CD14-positive monocyte (primary cell): ENCODE measurements at regions not wholly inside any gene's neighbourhood (a gene's known extent, or its start where the extent isn't known, plus 50 kb on each side); places are given as distances from the start of the nearest gene placed in this dataset.

Experiments
- DNase-seq, 3 donors: peaks; one replicate each; pipeline ENCODE4 v3.0.0-alpha.2; 2011 to 2022
- H2AFZ ChIP-seq: 2 replicates; pipeline ENCODE4 v1.6.0; 2012; ENCODE audit warnings: mild to moderate bottlenecking, low read depth, low read length, inconsistent platforms; ENCODE audit not compliant: insufficient read depth, poor library complexity, severe bottlenecking
- H3K27ac ChIP-seq, 2 donors: 1 replicate in 1 of 2; 2 replicates in 1 of 2; pipeline ENCODE4 v1.5.1; 2012 to 2013; ENCODE audit warnings: low read length in 2 of 2, control low read depth in 1 of 2, inconsistent platforms in 1 of 2, low read depth in 1 of 2, mild to moderate bottlenecking in 1 of 2
- H3K27me3 ChIP-seq, 2 donors: one replicate each; pipeline versions ENCODE4 v1.6.0 to v1.6.1; 2011 to 2013; ENCODE audit warnings: low read length in 2 of 2; ENCODE audit not compliant: control insufficient read depth in 2 of 2, insufficient read depth in 2 of 2
- H3K36me3 ChIP-seq, 2 donors: replicated peaks in 1 of 2; 1 replicate in 1 of 2; 2 replicates in 1 of 2; pipeline versions ENCODE4 v1.5.1 to v1.6.1; 2012 to 2013; ENCODE audit warnings: low read length in 2 of 2, control low read depth in 1 of 2, inconsistent platforms in 1 of 2, mild to moderate bottlenecking in 1 of 2; ENCODE audit not compliant: insufficient read depth in 2 of 2, control insufficient read depth in 1 of 2
- H3K4me1 ChIP-seq, 2 donors: 1 replicate in 1 of 2; 2 replicates in 1 of 2; pipeline versions ENCODE4 v1.5.1 to v1.6.1; 2012 to 2013; ENCODE audit warnings: low read length in 2 of 2, control low read depth in 1 of 2, inconsistent platforms in 1 of 2, mild to moderate bottlenecking in 1 of 2, moderate library complexity in 1 of 2; ENCODE audit not compliant: insufficient read depth in 2 of 2, control insufficient read depth in 1 of 2
- H3K4me2 ChIP-seq: replicated peaks from 2 replicates; pipeline ENCODE3; 2012; ENCODE audit warnings: low read length, moderate library complexity, mild to moderate bottlenecking; ENCODE audit not compliant: poor library complexity, severe bottlenecking; ENCODE audit errors: extremely low read depth
- H3K4me3 ChIP-seq, 3 experiments: fragments of 200-600 bp in 1 of 3; sonication (generic) in 1 of 3; replicated peaks in 1 of 3; 1 replicate in 2 of 3; 2 replicates in 1 of 3; pipeline ENCODE4 v1.5.1; 2011 to 2013; ENCODE audit warnings: low read length in 3 of 3, mild to moderate bottlenecking in 3 of 3, control low read depth in 2 of 3, low read depth in 2 of 3, inconsistent platforms in 1 of 3, moderate library complexity in 1 of 3
- H3K79me2 ChIP-seq: 2 replicates; pipeline ENCODE4 v1.6.0; 2012; ENCODE audit warnings: mild to moderate bottlenecking, control low read depth, inconsistent platforms, low read length, moderate library complexity; ENCODE audit not compliant: insufficient read depth
- H3K9ac ChIP-seq: 2 replicates; pipeline ENCODE4 v1.6.0; 2017; ENCODE audit warnings: low read length, mild to moderate bottlenecking; ENCODE audit not compliant: insufficient read depth, poor library complexity, severe bottlenecking
- H3K9me3 ChIP-seq, 2 donors: replicated peaks in 1 of 2; 1 replicate in 1 of 2; 2 replicates in 1 of 2; pipeline versions ENCODE4 v1.5.1 to v1.6.1; 2012 to 2013; ENCODE audit warnings: low read length in 2 of 2, control low read depth in 1 of 2; ENCODE audit not compliant: control insufficient read depth in 1 of 2, insufficient read depth in 1 of 2
- H4K20me1 ChIP-seq: 2 replicates; pipeline ENCODE4 v1.6.0; 2012; ENCODE audit warnings: mild to moderate bottlenecking, low read length, control low read depth, moderate library complexity; ENCODE audit not compliant: insufficient read depth
- H3K27ac Mint-ChIP-seq, 7 donors: one replicate each; pipeline ENCODE4 v1.8.0; 2020; ENCODE audit warnings: mild to moderate bottlenecking in 7 of 7, mixed read lengths in 7 of 7, moderate library complexity in 6 of 7, inconsistent platforms in 2 of 7
- H3K27me3 Mint-ChIP-seq, 3 donors: one replicate each; pipeline ENCODE4 v1.8.0; 2021 to 2022; ENCODE audit warnings: low read depth in 3 of 3, mild to moderate bottlenecking in 3 of 3, mixed read lengths in 3 of 3, moderate library complexity in 3 of 3, inconsistent platforms in 1 of 3
- H3K36me3 Mint-ChIP-seq, 2 donors: one replicate each; pipeline ENCODE4 v1.8.0; 2020; ENCODE audit warnings: mixed read lengths in 2 of 2, inconsistent platforms in 1 of 2, mild to moderate bottlenecking in 1 of 2
- H3K4me1 Mint-ChIP-seq: one replicate; pipeline ENCODE4 v1.8.0; 2020; ENCODE audit warnings: mild to moderate bottlenecking, mixed read lengths
- H3K4me3 Mint-ChIP-seq, 2 donors: one replicate each; pipeline ENCODE4 v1.8.0; 2020; ENCODE audit warnings: mild to moderate bottlenecking in 2 of 2, mixed read lengths in 2 of 2, moderate library complexity in 1 of 2
- H3K9me3 Mint-ChIP-seq, 7 donors: one replicate each; pipeline ENCODE4 v1.8.0; 2020 to 2022; ENCODE audit warnings: mixed read lengths in 7 of 7, mild to moderate bottlenecking in 6 of 7, moderate library complexity in 6 of 7, inconsistent platforms in 2 of 7
- WGBS: methylation state at CpG from one replicate; pipeline ENCODE4 v1.1.5; 2013; ENCODE audit warnings: missing lambda C conversion rate; ENCODE audit not compliant: insufficient coverage; 5-methylcytosine and 5-hydroxymethylcytosine counted together
- intact Hi-C, 2 donors: fragments of 100-400 bp; cut with micrococcal nuclease; formaldehyde crosslinking; loops; one replicate each; pipeline versions ENCODE4 v1.15.0 to v1.15.1; 2023
- TF ChIP-seq, protein P1 (sequence below): fragments of 200-600 bp; IDR thresholded peaks from one replicate; pipeline ENCODE4 v1.8.0; 2022; ENCODE audit warnings: antibody characterized with exemption, mild to moderate bottlenecking

DNA sequence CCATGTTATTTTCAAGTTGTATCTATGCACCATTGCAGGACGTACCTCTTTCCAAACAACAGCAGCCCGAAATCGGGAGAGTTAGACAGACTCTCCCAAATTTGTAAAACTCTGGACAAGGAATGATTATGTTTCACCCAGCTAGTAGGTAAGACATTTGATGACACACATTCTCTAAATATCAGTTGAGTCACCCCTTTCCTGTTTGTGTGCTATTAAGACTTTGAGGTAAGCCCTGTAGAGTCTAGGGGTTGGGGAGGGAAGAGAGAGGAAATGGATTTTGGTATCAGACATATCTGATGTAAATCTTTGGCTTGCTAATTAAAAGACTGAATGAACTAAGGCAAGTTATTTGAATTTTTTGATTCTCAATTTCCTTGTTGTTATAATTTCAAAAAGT lies 999.0 kb downstream of the TUSC7 start:
- WGBS: no CpG with 5 or more reads among the region's 3 CpGs
- no peaks in the 10 kb centered on the region for H3K4me1 Mint-ChIP-seq

DNA sequence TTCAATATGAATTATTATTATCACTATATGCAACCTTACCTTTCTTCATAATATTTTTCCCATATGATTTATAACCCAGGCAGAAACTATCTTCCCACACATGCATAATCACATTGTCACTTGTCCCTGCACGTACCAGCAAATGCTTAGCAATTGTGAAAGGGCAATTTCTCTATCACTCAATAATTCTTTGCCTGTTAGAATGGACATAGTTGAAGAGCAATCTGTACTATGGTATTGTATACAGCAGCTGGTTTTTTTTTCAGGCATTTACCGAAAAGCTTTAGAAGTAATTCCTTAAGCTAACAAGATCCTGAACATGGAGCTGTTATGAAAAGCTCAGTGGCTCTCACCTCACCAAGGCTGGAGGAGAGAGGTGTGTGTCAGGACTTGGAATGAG lies 999.5 kb downstream of the TUSC7 start:
- no peak for DNase-seq
- Histone ChIP-seq H3K9ac (no peak overlapping the region), H3K27ac (no peak overlapping the region), H3K36me3 (no peaks in the 10 kb centered on the region), H3K27me3 (no peaks in the 10 kb centered on the region), H3K4me1 (no peaks in the 10 kb centered on the region), H4K20me1 (no peaks in the 10 kb centered on the region), H3K9me3 (no peaks in the 10 kb centered on the region), H2AFZ (no peak overlapping the region), H3K79me2 (no peaks in the 10 kb centered on the region), H3K4me2 (no peak overlapping the region), H3K4me3 (no peak overlapping the region)
- no peak overlapping the region for H3K27ac Mint-ChIP-seq
- peaks cover 2% of the 10 kb centered on the region in 3 donors for H3K27me3 Mint-ChIP-seq
- H3K36me3 Mint-ChIP-seq: no peaks in the 10 kb centered on the region
- H3K9me3 Mint-ChIP-seq: no peaks in the 10 kb centered on the region
- no peak overlapping the region for H3K4me3 Mint-ChIP-seq
- intact Hi-C loops: no loop called here
- no CpG with 5 or more reads among the region's 2 CpGs for WGBS
- H3K4me1 Mint-ChIP-seq: no peaks in the 10 kb centered on the region
- TF ChIP-seq, protein P1, sequence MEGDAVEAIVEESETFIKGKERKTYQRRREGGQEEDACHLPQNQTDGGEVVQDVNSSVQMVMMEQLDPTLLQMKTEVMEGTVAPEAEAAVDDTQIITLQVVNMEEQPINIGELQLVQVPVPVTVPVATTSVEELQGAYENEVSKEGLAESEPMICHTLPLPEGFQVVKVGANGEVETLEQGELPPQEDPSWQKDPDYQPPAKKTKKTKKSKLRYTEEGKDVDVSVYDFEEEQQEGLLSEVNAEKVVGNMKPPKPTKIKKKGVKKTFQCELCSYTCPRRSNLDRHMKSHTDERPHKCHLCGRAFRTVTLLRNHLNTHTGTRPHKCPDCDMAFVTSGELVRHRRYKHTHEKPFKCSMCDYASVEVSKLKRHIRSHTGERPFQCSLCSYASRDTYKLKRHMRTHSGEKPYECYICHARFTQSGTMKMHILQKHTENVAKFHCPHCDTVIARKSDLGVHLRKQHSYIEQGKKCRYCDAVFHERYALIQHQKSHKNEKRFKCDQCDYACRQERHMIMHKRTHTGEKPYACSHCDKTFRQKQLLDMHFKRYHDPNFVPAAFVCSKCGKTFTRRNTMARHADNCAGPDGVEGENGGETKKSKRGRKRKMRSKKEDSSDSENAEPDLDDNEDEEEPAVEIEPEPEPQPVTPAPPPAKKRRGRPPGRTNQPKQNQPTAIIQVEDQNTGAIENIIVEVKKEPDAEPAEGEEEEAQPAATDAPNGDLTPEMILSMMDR: no peak

More for the DNA sequence above, 999.0 kb downstream of the TUSC7 start:
- no peak overlapping the region for H3K4me2 ChIP-seq
- Mint-ChIP-seq H3K4me3 (no peak overlapping the region), H3K9me3 (no peaks in the 10 kb centered on the region), H3K27ac (no peak overlapping the region), H3K27me3 (peaks cover 2 to 4% (median 2%) of the 10 kb centered on the region in 3 donors), H3K36me3 (no peaks in the 10 kb centered on the region)
- H3K79me2 ChIP-seq: no peaks in the 10 kb centered on the region
- no peak for DNase-seq
- H3K27ac ChIP-seq: no peak overlapping the region
- no peaks in the 10 kb centered on the region for H3K27me3 ChIP-seq
- no peak overlapping the region for H2AFZ ChIP-seq
- H3K9ac ChIP-seq: no peak overlapping the region
- H3K9me3 ChIP-seq: no peaks in the 10 kb centered on the region
- no peaks in the 10 kb centered on the region for H3K4me1 ChIP-seq
- H4K20me1 ChIP-seq: no peaks in the 10 kb centered on the region
- TF ChIP-seq, protein P1: no peak
- intact Hi-C loops: no loop called here
- H3K4me3 ChIP-seq: no peak overlapping the region
- no peaks in the 10 kb centered on the region for H3K36me3 ChIP-seq
